Ishikawa (cell line): ENCODE measurements at regions not wholly inside any gene's neighbourhood (a gene's known extent, or its start where the extent isn't known, plus 50 kb on each side); places are given as distances from the start of the nearest gene placed in this dataset.

Source experiments
- CEBPB ChIP-seq: IDR thresholded peaks from 2 replicates; pipeline ENCODE4 v1.6.1; 2012
- CREB1 ChIP-seq: IDR thresholded peaks from 2 replicates; pipeline ENCODE4 v1.6.1; 2012; ENCODE audit warnings: low read depth

- TF ChIP-seq CREB1 = no peak
- no peak for TF ChIP-seq CEBPB
These were observed 283.2 kb upstream of the ROBO1 start for GRCh38 chr3:80050826-80051601.
